HG03196 (cell line): ENCODE measurements at regions not wholly inside any gene's neighbourhood (a gene's known extent, or its start where the extent isn't known, plus 50 kb on each side); places are given as distances from the start of the nearest gene placed in this dataset.

Source experiments
- ATAC-seq: cut with Tn5 transposase; IDR thresholded peaks from one replicate; pipeline ENCODE4 v1.9.1; 2021; ENCODE audit not compliant: unreplicated experiment

GRCh38 chr20:57902473-57902872 lies 192.7 kb upstream of the PMEPA1 start:
- peak; percentile 84 for ATAC-seq

- no peak for ATAC-seq
These were observed 191.7 kb upstream of the PMEPA1 start for GRCh38 chr20:57901526-57901925.

GRCh38 chr20:57900226-57900905 lies 190.6 kb upstream of the PMEPA1 start:
- no peak for ATAC-seq

- no peak for ATAC-seq
These were observed 189.7 kb upstream of the PMEPA1 start for GRCh38 chr20:57899554-57899953.

- no peak for ATAC-seq
These were observed 188.5 kb upstream of the PMEPA1 start for GRCh38 chr20:57898332-57898731.

- no peak for ATAC-seq
These were observed 188.1 kb upstream of the PMEPA1 start for GRCh38 chr20:57897891-57898290.

GRCh38 chr20:57897156-57897874 lies 187.5 kb upstream of the PMEPA1 start:
- ATAC-seq, result no peak

GRCh38 chr20:57896563-57896962 lies 186.7 kb upstream of the PMEPA1 start:
- no peak for ATAC-seq

GRCh38 chr20:57896017-57896416 lies 186.2 kb upstream of the PMEPA1 start:
- ATAC-seq, result no peak

- ATAC-seq, result no peak
These were observed 185.5 kb upstream of the PMEPA1 start for GRCh38 chr20:57895161-57895855.

- no peak for ATAC-seq
These were observed 184.7 kb upstream of the PMEPA1 start for GRCh38 chr20:57894522-57894921.

- ATAC-seq, result no peak
These were observed 184.3 kb upstream of the PMEPA1 start for GRCh38 chr20:57894096-57894495.

GRCh38 chr20:57893366-57893999 lies 183.7 kb upstream of the PMEPA1 start:
- no peak for ATAC-seq

- ATAC-seq, result no peak
These were observed 182.7 kb upstream of the PMEPA1 start for GRCh38 chr20:57892471-57892870.

GRCh38 chr20:57891014-57891413 lies 181.2 kb upstream of the PMEPA1 start:
- no peak for ATAC-seq

- no peak for ATAC-seq
These were observed 180.5 kb upstream of the PMEPA1 start for GRCh38 chr20:57890202-57890800.

- ATAC-seq, result no peak
These were observed 178.8 kb upstream of the PMEPA1 start for GRCh38 chr20:57888591-57888990.

GRCh38 chr20:57884956-57885355 lies 175.1 kb upstream of the PMEPA1 start:
- ATAC-seq, result no peak

GRCh38 chr20:57883761-57884160 lies 173.9 kb upstream of the PMEPA1 start:
- ATAC-seq, result no peak

- ATAC-seq, result no peak
These were observed 173.4 kb upstream of the PMEPA1 start for GRCh38 chr20:57883224-57883623.
